ENCODE measurements at regions not wholly inside any gene's neighbourhood (a gene's known extent, or its start where the extent isn't known, plus 50 kb on each side); places are given as distances from the start of the nearest gene placed in this dataset.
A peak's percentile ranks its signal among the peaks of the same experiment; 100 is the strongest.

DNA sequence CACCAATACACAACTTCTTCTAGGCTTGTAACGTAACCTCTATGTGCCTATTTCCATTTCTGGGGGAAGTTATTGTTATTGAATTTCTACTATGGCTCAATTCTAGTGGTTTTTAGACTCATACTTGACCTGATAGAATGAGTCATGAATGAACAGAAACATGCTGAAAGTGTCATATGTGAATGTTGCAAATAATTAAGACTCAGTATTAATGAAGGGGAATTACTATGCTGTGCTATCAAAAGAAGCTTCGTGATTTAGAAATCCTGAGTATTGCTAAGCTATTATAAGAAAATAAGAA lies 135.1 kb upstream of the ZWINT start (continued):
- TF ChIP-seq, protein P1, sequence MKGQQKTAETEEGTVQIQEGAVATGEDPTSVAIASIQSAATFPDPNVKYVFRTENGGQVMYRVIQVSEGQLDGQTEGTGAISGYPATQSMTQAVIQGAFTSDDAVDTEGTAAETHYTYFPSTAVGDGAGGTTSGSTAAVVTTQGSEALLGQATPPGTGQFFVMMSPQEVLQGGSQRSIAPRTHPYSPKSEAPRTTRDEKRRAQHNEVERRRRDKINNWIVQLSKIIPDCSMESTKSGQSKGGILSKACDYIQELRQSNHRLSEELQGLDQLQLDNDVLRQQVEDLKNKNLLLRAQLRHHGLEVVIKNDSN (IDR thresholded peaks at IDR 0.05; ENCODE audit: borderline replicate concordance, extremely low read length, insufficient read depth, low read depth, low read length): no peak
- TF ChIP-seq CHD1 (IDR thresholded peaks at IDR 0.05; ENCODE audit: low read depth, low read length) (no peak), IKZF2 (IDR thresholded peaks at IDR 0.05) (peak in 1 of 2 experiments; percentile 64; a peak in 3 of 4 replicates), YBX1 (IDR thresholded peaks at IDR 0.05) (no peak), ZSCAN29 (IDR thresholded peaks at IDR 0.05) (no peak), ZNF384 (IDR thresholded peaks at IDR 0.05; ENCODE audit: borderline replicate concordance, low read depth, low read length) (no peak), NFYA (IDR thresholded peaks at IDR 0.05; ENCODE audit: borderline replicate concordance, low read depth, low read length) (no peak), NFXL1 (IDR thresholded peaks at IDR 0.05; ENCODE audit: borderline replicate concordance) (no peak), BRCA1 (IDR thresholded peaks at IDR 0.05; ENCODE audit: low read depth, low read length) (no peak), NR2C1 (IDR thresholded peaks at IDR 0.05) (no peak), LARP7 (IDR thresholded peaks at IDR 0.05) (no peak), EP300 (IDR thresholded peaks at IDR 0.05; ENCODE audit: borderline replicate concordance in 1 of 2, control insufficient read depth in 1 of 2, low read depth in 2 of 2, low read length in 2 of 2) (peak in 1 of 2 experiments; percentile 69; a peak in 2 of 4 replicates), SPI1 (IDR thresholded peaks at IDR 0.05; ENCODE audit: borderline replicate concordance, insufficient read depth, low read depth, low read length) (no peak), BACH1 (IDR thresholded peaks at IDR 0.05; ENCODE audit: borderline replicate concordance) (peak; percentile 62; the same call in 1 of the 2 replicates), TBL1XR1 (IDR thresholded peaks at IDR 0.05; ENCODE audit: low read depth, low read length) (no peak), JUNB (IDR thresholded peaks at IDR 0.05) (peak; percentile 62), MXI1 (IDR thresholded peaks at IDR 0.05; ENCODE audit: low read depth, low read length) (no peak)
- TF ChIP-seq, protein P2, sequence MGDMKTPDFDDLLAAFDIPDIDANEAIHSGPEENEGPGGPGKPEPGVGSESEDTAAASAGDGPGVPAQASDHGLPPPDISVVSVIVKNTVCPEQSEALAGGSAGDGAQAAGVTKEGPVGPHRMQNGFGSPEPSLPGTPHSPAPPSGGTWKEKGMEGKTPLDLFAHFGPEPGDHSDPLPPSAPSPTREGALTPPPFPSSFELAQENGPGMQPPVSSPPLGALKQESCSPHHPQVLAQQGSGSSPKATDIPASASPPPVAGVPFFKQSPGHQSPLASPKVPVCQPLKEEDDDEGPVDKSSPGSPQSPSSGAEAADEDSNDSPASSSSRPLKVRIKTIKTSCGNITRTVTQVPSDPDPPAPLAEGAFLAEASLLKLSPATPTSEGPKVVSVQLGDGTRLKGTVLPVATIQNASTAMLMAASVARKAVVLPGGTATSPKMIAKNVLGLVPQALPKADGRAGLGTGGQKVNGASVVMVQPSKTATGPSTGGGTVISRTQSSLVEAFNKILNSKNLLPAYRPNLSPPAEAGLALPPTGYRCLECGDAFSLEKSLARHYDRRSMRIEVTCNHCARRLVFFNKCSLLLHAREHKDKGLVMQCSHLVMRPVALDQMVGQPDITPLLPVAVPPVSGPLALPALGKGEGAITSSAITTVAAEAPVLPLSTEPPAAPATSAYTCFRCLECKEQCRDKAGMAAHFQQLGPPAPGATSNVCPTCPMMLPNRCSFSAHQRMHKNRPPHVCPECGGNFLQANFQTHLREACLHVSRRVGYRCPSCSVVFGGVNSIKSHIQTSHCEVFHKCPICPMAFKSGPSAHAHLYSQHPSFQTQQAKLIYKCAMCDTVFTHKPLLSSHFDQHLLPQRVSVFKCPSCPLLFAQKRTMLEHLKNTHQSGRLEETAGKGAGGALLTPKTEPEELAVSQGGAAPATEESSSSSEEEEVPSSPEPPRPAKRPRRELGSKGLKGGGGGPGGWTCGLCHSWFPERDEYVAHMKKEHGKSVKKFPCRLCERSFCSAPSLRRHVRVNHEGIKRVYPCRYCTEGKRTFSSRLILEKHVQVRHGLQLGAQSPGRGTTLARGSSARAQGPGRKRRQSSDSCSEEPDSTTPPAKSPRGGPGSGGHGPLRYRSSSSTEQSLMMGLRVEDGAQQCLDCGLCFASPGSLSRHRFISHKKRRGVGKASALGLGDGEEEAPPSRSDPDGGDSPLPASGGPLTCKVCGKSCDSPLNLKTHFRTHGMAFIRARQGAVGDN (IDR thresholded peaks at IDR 0.05): no peak
- TF ChIP-seq, protein P3, sequence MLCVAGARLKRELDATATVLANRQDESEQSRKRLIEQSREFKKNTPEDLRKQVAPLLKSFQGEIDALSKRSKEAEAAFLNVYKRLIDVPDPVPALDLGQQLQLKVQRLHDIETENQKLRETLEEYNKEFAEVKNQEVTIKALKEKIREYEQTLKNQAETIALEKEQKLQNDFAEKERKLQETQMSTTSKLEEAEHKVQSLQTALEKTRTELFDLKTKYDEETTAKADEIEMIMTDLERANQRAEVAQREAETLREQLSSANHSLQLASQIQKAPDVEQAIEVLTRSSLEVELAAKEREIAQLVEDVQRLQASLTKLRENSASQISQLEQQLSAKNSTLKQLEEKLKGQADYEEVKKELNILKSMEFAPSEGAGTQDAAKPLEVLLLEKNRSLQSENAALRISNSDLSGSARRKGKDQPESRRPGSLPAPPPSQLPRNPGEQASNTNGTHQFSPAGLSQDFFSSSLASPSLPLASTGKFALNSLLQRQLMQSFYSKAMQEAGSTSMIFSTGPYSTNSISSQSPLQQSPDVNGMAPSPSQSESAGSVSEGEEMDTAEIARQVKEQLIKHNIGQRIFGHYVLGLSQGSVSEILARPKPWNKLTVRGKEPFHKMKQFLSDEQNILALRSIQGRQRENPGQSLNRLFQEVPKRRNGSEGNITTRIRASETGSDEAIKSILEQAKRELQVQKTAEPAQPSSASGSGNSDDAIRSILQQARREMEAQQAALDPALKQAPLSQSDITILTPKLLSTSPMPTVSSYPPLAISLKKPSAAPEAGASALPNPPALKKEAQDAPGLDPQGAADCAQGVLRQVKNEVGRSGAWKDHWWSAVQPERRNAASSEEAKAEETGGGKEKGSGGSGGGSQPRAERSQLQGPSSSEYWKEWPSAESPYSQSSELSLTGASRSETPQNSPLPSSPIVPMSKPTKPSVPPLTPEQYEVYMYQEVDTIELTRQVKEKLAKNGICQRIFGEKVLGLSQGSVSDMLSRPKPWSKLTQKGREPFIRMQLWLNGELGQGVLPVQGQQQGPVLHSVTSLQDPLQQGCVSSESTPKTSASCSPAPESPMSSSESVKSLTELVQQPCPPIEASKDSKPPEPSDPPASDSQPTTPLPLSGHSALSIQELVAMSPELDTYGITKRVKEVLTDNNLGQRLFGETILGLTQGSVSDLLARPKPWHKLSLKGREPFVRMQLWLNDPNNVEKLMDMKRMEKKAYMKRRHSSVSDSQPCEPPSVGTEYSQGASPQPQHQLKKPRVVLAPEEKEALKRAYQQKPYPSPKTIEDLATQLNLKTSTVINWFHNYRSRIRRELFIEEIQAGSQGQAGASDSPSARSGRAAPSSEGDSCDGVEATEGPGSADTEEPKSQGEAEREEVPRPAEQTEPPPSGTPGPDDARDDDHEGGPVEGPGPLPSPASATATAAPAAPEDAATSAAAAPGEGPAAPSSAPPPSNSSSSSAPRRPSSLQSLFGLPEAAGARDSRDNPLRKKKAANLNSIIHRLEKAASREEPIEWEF (IDR thresholded peaks at IDR 0.05; ENCODE audit: insufficient replicate concordance, low read depth, low read length): no peak
- TF ChIP-seq, protein P4, sequence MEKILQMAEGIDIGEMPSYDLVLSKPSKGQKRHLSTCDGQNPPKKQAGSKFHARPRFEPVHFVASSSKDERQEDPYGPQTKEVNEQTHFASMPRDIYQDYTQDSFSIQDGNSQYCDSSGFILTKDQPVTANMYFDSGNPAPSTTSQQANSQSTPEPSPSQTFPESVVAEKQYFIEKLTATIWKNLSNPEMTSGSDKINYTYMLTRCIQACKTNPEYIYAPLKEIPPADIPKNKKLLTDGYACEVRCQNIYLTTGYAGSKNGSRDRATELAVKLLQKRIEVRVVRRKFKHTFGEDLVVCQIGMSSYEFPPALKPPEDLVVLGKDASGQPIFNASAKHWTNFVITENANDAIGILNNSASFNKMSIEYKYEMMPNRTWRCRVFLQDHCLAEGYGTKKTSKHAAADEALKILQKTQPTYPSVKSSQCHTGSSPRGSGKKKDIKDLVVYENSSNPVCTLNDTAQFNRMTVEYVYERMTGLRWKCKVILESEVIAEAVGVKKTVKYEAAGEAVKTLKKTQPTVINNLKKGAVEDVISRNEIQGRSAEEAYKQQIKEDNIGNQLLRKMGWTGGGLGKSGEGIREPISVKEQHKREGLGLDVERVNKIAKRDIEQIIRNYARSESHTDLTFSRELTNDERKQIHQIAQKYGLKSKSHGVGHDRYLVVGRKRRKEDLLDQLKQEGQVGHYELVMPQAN (conservative IDR thresholded peaks at IDR 0.05): no peak

Measured in GM12878 (cell line).